Vagina (tissue), 2 donors: ENCODE measurements at regions not wholly inside any gene's neighbourhood (a gene's known extent, or its start where the extent isn't known, plus 50 kb on each side); places are given as distances from the start of the nearest gene placed in this dataset.

Source experiments
- DNase-seq, 2 donors: peaks; one replicate each; pipeline ENCODE4 v3.0.0-alpha.2; 2017; ENCODE audit errors: extremely low spot score in 2 of 2
- H3K27ac ChIP-seq: fragments of 200-600 bp; sonication (generic); one replicate; pipeline ENCODE4 v1.5.1; 2019
- H3K27me3 ChIP-seq: fragments of 200-600 bp; sonication (generic); one replicate; pipeline ENCODE4 v1.5.1; 2019
- H3K36me3 ChIP-seq, 2 donors: fragments of 200-600 bp; sonication (generic); one replicate each; pipeline ENCODE4 v1.5.1; 2017 to 2019
- H3K4me1 ChIP-seq: fragments of 200-600 bp; sonication (generic); one replicate; pipeline ENCODE4 v1.5.1; 2019
- H3K4me3 ChIP-seq, 2 donors: fragments of 200-600 bp; sonication (generic); 1 replicate in 1 of 2; 2 replicates in 1 of 2; pipeline ENCODE4 v1.5.1; 2016 to 2019
- H3K9me3 ChIP-seq: fragments of 200-600 bp; sonication (generic); one replicate; pipeline ENCODE4 v1.5.1; 2019
- CTCF ChIP-seq, 3 experiments: fragments of 450-650 bp in 2 of 3; fragments of 200-600 bp in 1 of 3; sonication (generic) in 1 of 3; IDR thresholded peaks; one replicate each; pipeline ENCODE4 v1.5.1; 2017 to 2019; ENCODE audit warnings: antibody characterized with exemption in 3 of 3, mild to moderate bottlenecking in 2 of 3, moderate library complexity in 2 of 3
- POLR2A ChIP-seq, 2 donors: fragments of 450-650 bp; IDR thresholded peaks; one replicate each; pipeline ENCODE4 v1.6.1; 2017; ENCODE audit warnings: antibody characterized with exemption in 2 of 2, mild to moderate bottlenecking in 2 of 2, moderate library complexity in 2 of 2
- POLR2AphosphoS5 ChIP-seq, 2 donors: sonication (generic); formaldehyde crosslinking; IDR thresholded peaks; one replicate each; pipeline ENCODE4 v1.9.0; 2017; ENCODE audit warnings: antibody characterized with exemption in 2 of 2, mild to moderate bottlenecking in 2 of 2, low read depth in 1 of 2; ENCODE audit not compliant: insufficient read depth in 1 of 2
- intact Hi-C: fragments of 100-400 bp; cut with DNase I; formaldehyde crosslinking; loops from one replicate; pipeline ENCODE4 v1.15.1; 2023

DNA sequence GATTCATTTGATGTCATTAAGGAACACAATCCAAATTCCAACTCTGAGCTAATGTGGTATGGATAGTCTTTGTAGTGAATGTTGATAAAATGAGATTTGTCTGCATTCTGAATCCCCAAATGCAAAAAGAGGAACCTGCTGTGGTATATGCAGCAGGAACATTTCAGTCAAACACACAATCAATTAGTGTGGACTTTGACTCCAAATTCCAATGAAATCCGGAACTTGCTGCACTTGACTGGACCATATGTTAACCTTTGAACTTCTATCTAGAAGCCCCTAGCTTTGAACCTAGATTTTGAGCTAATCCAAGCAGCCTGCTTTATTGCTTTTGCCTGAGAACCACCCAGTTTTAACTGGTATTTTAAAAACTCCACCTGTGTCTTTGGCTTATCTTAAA, 341.3 kb downstream of the SPRY2 start:
- Histone ChIP-seq H3K4me3 (no peak overlapping the region), H3K4me1 (no peaks in the 10 kb centered on the region), H3K27ac (no peak overlapping the region), H3K27me3 (no peaks in the 10 kb centered on the region), H3K36me3 (no peaks in the 10 kb centered on the region), H3K9me3 (no peaks in the 10 kb centered on the region)
- DNase-seq = no peak
- TF ChIP-seq CTCF (IDR thresholded peaks at IDR 0.05) (no peak), POLR2AphosphoS5 (IDR thresholded peaks at IDR 0.05; ENCODE audit: insufficient read depth in 1 of 2, low read depth in 1 of 2) (no peak), POLR2A (IDR thresholded peaks at IDR 0.05) (no peak)
- intact Hi-C loops = no loop called here

DNA sequence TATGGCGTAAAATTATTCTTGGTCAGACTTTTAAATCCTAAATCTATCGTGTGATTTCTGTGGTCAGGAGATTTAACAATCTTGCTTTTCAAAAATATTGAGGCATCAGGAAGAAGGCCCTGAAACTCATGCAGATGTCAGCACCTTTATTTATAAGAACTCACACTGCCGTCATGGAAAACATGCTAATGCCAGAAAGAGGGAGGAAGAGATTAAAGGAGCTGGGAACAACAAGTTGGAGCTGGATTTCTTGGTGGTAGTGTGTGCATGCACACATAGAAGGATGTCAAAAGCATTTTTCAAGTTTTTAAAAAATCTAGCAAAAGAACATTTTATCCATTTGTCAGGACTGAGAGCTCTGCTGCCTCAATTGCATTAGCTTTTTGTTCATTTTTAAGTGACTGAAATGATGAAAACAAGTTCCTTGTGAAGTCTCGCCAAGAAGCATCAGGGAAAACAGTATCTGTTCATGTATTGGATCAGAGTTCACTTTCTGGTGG, 342.5 kb downstream of the SPRY2 start:
- no peaks in the 10 kb centered on the region for H3K27me3 ChIP-seq
- H3K4me3 ChIP-seq = no peak overlapping the region
- no peak for DNase-seq
- intact Hi-C loops = no loop called here
- H3K27ac ChIP-seq = no peak overlapping the region
- H3K36me3 ChIP-seq = no peaks in the 10 kb centered on the region
- H3K4me1 ChIP-seq = no peaks in the 10 kb centered on the region
- TF ChIP-seq CTCF (IDR thresholded peaks at IDR 0.05) = no peak
- TF ChIP-seq POLR2A (IDR thresholded peaks at IDR 0.05) = no peak
- TF ChIP-seq POLR2AphosphoS5 (IDR thresholded peaks at IDR 0.05; ENCODE audit: insufficient read depth in 1 of 2, low read depth in 1 of 2) = no peak
- H3K9me3 ChIP-seq = no peaks in the 10 kb centered on the region

GRCh38 chr13:79997244-79997643, 343.7 kb downstream of the SPRY2 start:
- H3K27me3 ChIP-seq = no peaks in the 10 kb centered on the region
- DNase-seq = no peak
- TF ChIP-seq POLR2A (IDR thresholded peaks at IDR 0.05) (no peak), CTCF (IDR thresholded peaks at IDR 0.05) (no peak), POLR2AphosphoS5 (IDR thresholded peaks at IDR 0.05; ENCODE audit: insufficient read depth in 1 of 2, low read depth in 1 of 2) (no peak)

DNA sequence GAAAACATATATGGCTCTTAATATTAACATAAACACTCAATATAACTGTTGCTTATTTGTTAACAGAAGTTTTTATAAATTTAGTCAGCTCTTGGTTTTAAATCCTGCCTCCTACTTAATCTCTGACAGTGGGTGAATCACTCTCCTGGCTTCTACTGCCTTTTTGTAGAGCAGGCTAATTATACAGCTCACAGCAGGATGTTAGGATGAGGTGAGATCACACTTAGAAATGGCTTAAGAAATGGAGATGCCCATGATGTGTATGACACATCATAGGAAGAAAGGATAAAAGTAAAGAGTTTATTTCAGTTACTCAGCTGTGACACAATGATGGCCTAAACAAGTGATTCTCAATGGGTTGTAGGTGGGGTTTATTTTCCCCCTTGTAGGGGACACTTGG, 345.6 kb downstream of the SPRY2 start:
- intact Hi-C loops = no loop called here
- TF ChIP-seq POLR2A (IDR thresholded peaks at IDR 0.05) = no peak
- peak in 1 of 2 donors; percentile 60 for TF ChIP-seq POLR2AphosphoS5 (IDR thresholded peaks at IDR 0.05; ENCODE audit: insufficient read depth in 1 of 2, low read depth in 1 of 2)
- TF ChIP-seq CTCF (IDR thresholded peaks at IDR 0.05) = no peak

More at GRCh38 chr13:79997244-79997643, 343.7 kb downstream of the SPRY2 start:
- Histone ChIP-seq H3K36me3 (no peaks in the 10 kb centered on the region), H3K4me1 (no peaks in the 10 kb centered on the region), H3K4me3 (no peak overlapping the region), H3K9me3 (no peaks in the 10 kb centered on the region), H3K27ac (no peak overlapping the region)
- intact Hi-C loops = no loop called here

DNA sequence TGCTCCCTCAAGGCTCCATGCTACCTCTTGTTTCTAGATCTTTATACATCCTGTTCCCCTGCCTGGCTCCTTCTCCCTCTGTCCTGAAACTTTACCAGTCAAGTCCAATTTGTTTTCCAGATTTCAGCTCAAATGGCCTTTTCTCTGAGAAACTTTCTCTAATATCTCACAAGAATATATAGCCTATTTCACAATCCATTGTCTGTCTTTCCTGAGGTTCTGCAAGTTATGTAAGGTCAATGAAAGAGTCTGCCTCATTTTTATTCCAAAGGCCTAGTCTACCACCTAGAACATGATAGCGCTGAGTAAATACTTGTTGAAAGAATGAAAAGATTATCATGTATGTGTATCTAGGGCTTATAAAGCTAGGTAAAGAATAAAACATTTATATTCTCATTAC, 348.8 kb downstream of the SPRY2 start:
- Histone ChIP-seq H3K4me3 (no peak overlapping the region), H3K4me1 (no peaks in the 10 kb centered on the region), H3K36me3 (no peaks in the 10 kb centered on the region), H3K27me3 (no peaks in the 10 kb centered on the region), H3K27ac (no peak overlapping the region), H3K9me3 (no peaks in the 10 kb centered on the region)
- TF ChIP-seq POLR2A (IDR thresholded peaks at IDR 0.05) (no peak), POLR2AphosphoS5 (IDR thresholded peaks at IDR 0.05; ENCODE audit: insufficient read depth in 1 of 2, low read depth in 1 of 2) (no peak), CTCF (IDR thresholded peaks at IDR 0.05) (no peak)
- DNase-seq = no peak
- intact Hi-C loops = no loop called here

More for the DNA sequence above, 345.6 kb downstream of the SPRY2 start:
- no peaks in the 10 kb centered on the region for H3K36me3 ChIP-seq
- H3K9me3 ChIP-seq = no peaks in the 10 kb centered on the region
- H3K4me3 ChIP-seq = no peak overlapping the region
- no peak for DNase-seq
- no peaks in the 10 kb centered on the region for H3K27me3 ChIP-seq
- H3K27ac ChIP-seq = no peak overlapping the region
- no peaks in the 10 kb centered on the region for H3K4me1 ChIP-seq
